IMR-90 (cell line): ENCODE measurements at regions not wholly inside any gene's neighbourhood (a gene's known extent, or its start where the extent isn't known, plus 50 kb on each side); places are given as distances from the start of the nearest gene placed in this dataset.

ENCODE experiments used
- ATAC-seq: fragments of 200-7000 bp; cut with Tn5 transposase; 2 replicates; pipeline ENCODE4 v1.9.1; 2020; ENCODE audit warnings: low read depth, mild to moderate bottlenecking, moderate library complexity
- BruUV-seq: library from RNA; stranded (reverse); fragments of 400-500 nt; replicated peaks from 2 replicates; lab custom pipeline; 2021; lab: Mats Ljungman, UMichigan
- CTCF ChIA-PET: fragments of 300-600 bp; formaldehyde crosslinking; extraction: SDS; loops from one replicate; lab custom pipeline; 2021; ENCODE audit warnings: antibody characterized with exemption; lab: Yijun Ruan, JAX
- POLR2A ChIA-PET: fragments of 300-600 bp; sonication (Branson Sonifier 250); formaldehyde crosslinking; loops from one replicate; lab custom pipeline; 2022; ENCODE audit warnings: antibody characterized with exemption; ENCODE audit not compliant: unreplicated experiment; lab: Charles Lee
- DNase-seq: peaks from one replicate; pipeline ENCODE4 v3.0.0; 2013
- H2AFZ ChIP-seq: replicated peaks from 2 replicates; pipeline ENCODE3; 2013; ENCODE audit warnings: low read length, mild to moderate bottlenecking; ENCODE audit not compliant: poor library complexity
- H2AK5ac ChIP-seq: 2 replicates; pipeline ENCODE4 v1.6.1; 2013; ENCODE audit warnings: low read depth, low read length, inconsistent platforms
- H2AK9ac ChIP-seq: replicated peaks from 2 replicates; pipeline ENCODE3; 2013; ENCODE audit warnings: mild to moderate bottlenecking, low read depth, low read length, moderate library complexity; ENCODE audit not compliant: poor library complexity
- H2BK120ac ChIP-seq: 2 replicates; pipeline ENCODE4 v1.6.1; 2013; ENCODE audit warnings: low read depth, low read length, inconsistent platforms
- H2BK15ac ChIP-seq: 3 replicates; pipeline ENCODE4 v1.6.1; 2013; ENCODE audit warnings: low read depth, low read length, inconsistent platforms
- H2BK20ac ChIP-seq: 2 replicates; pipeline ENCODE4 v1.6.1; 2013; ENCODE audit warnings: low read depth, mild to moderate bottlenecking, inconsistent platforms, low read length, moderate library complexity
- H2BK5ac ChIP-seq: 2 replicates; pipeline ENCODE4 v1.6.1; 2013; ENCODE audit warnings: mild to moderate bottlenecking, low read depth, low read length, inconsistent platforms; ENCODE audit not compliant: poor library complexity, severe bottlenecking
- H3K14ac ChIP-seq: replicated peaks from 2 replicates; pipeline ENCODE4 v1.6.1; 2013; ENCODE audit warnings: low read depth, low read length, inconsistent platforms
- H3K18ac ChIP-seq: 2 replicates; pipeline ENCODE4 v1.6.1; 2013; ENCODE audit warnings: low read depth, low read length, control low read depth
- H3K23ac ChIP-seq: 2 replicates; pipeline ENCODE4 v1.6.1; 2013; ENCODE audit warnings: low read depth, low read length, inconsistent platforms
- H3K27ac ChIP-seq: 2 replicates; pipeline ENCODE4 v1.5.1; 2013; ENCODE audit warnings: mild to moderate bottlenecking, control low read depth, low read length; ENCODE audit not compliant: insufficient read depth
- H3K27me3 ChIP-seq: 2 replicates; pipeline ENCODE4 v1.6.1; 2013; ENCODE audit warnings: low read length; ENCODE audit not compliant: control insufficient read depth, insufficient read depth
- H3K36me3 ChIP-seq: 2 replicates; pipeline ENCODE4 v1.6.1; 2013; ENCODE audit warnings: low read length, mixed read lengths; ENCODE audit not compliant: control insufficient read depth, insufficient read depth
- H3K4ac ChIP-seq: 2 replicates; pipeline ENCODE4 v1.6.1; 2013; ENCODE audit warnings: low read depth, low read length, inconsistent platforms
- H3K4me1 ChIP-seq: 2 replicates; pipeline ENCODE4 v1.6.1; 2013; ENCODE audit warnings: low read length, mixed read lengths; ENCODE audit not compliant: control insufficient read depth, insufficient read depth
- H3K4me2 ChIP-seq: 2 replicates; pipeline ENCODE4 v1.6.1; 2013; ENCODE audit warnings: low read depth, mild to moderate bottlenecking, control low read depth, low read length, moderate library complexity
- H3K4me3 ChIP-seq: 2 replicates; pipeline ENCODE4 v1.5.1; 2013; ENCODE audit warnings: low read depth, mild to moderate bottlenecking, control low read depth, low read length, moderate library complexity; ENCODE audit not compliant: insufficient read depth
- H3K56ac ChIP-seq: 2 replicates; pipeline ENCODE4 v1.6.1; 2013; ENCODE audit warnings: low read length, inconsistent platforms; ENCODE audit not compliant: insufficient read depth; ENCODE audit errors: extremely low read depth
- H3K79me1 ChIP-seq, 2 experiments: 2 replicates each; pipeline ENCODE4 v1.6.1; 2013; ENCODE audit warnings: low read length in 2 of 2, inconsistent platforms in 1 of 2, low read depth in 1 of 2
- H3K9ac ChIP-seq: 2 replicates; pipeline ENCODE4 v1.6.1; 2013; ENCODE audit warnings: low read depth, low read length, control low read depth
- H3K9me1 ChIP-seq: 2 replicates; pipeline ENCODE4 v1.6.1; 2013; ENCODE audit warnings: low read length, inconsistent platforms; ENCODE audit not compliant: insufficient read depth
- H3K9me3 ChIP-seq: 2 replicates; pipeline ENCODE4 v1.6.1; 2013; ENCODE audit warnings: low read length; ENCODE audit not compliant: control insufficient read depth, insufficient read depth
- H4K20me1 ChIP-seq: 2 replicates; pipeline ENCODE4 v1.6.1; 2013; ENCODE audit warnings: low read length, inconsistent platforms; ENCODE audit not compliant: insufficient read depth
- H4K5ac ChIP-seq: 2 replicates; pipeline ENCODE4 v1.6.1; 2013; ENCODE audit warnings: mild to moderate bottlenecking, low read depth, low read length, control low read depth
- H4K8ac ChIP-seq, 2 experiments: 2 replicates each; pipeline ENCODE4 v1.6.1; 2013; ENCODE audit warnings: low read depth in 2 of 2, low read length in 2 of 2, control low read depth in 1 of 2, inconsistent platforms in 1 of 2
- H4K91ac ChIP-seq: 2 replicates; pipeline ENCODE4 v1.6.1; 2013; ENCODE audit warnings: low read depth, low read length, inconsistent platforms; ENCODE audit not compliant: insufficient read depth
- CHD1 ChIP-seq: IDR thresholded peaks from 2 replicates; pipeline ENCODE4 v1.6.1; 2012; ENCODE audit warnings: low read depth, low read length, improper control_type of control experiment
- SMC3 ChIP-seq: fragments of 150-350 bp; IDR thresholded peaks from 2 replicates; pipeline ENCODE4 v1.6.1; 2016; ENCODE audit warnings: low read depth, mild to moderate bottlenecking, antibody characterized with exemption, low read length, moderate library complexity
- WGBS, 2 experiments: methylation state at CpG; one replicate each; pipeline versions ENCODE4 v1.1.5 to v1.1.7; 2013; ENCODE audit warnings: missing lambda C conversion rate in 2 of 2; ENCODE audit not compliant: insufficient read length in 1 of 2; ENCODE audit errors: extremely low coverage in 2 of 2; 5-methylcytosine and 5-hydroxymethylcytosine counted together
- dilution Hi-C: fragments of 300-500 bp; cut with HindIII; formaldehyde crosslinking; loops from one replicate; pipeline ENCODE4 v1.14.3; 2018; ENCODE audit warnings: low sequenced_read_pairs; ENCODE audit not compliant: unreplicated experiment
- in situ Hi-C: fragments of 300-500 bp; cut with MboI; formaldehyde crosslinking; loops from 3 replicates; pipeline ENCODE4 v1.14.3; 2019; ENCODE audit warnings: low sequenced_read_pairs, inconsistent platforms, mixed read lengths
- intact Hi-C: fragments of 100-400 bp; cut with micrococcal nuclease; formaldehyde crosslinking; loops from 2 replicates; pipeline ENCODE4 v1.10.0; 2022

GRCh38 chr6:88476388-88476787, 310.2 kb upstream of the CNR1 start:
- no peak overlapping the region for H3K4ac ChIP-seq
- no peaks in the 10 kb centered on the region for H3K36me3 ChIP-seq
- H3K18ac ChIP-seq: no peak overlapping the region
- H2BK15ac ChIP-seq: no peak overlapping the region
- no TSS peak for BruUV-seq
- H4K8ac ChIP-seq: no peak overlapping the region
- no peaks in the 10 kb centered on the region for H4K20me1 ChIP-seq
- H3K9me1 ChIP-seq: no peaks in the 10 kb centered on the region
- DNase-seq (no peak), ATAC-seq (no peak)
- no peak for TF ChIP-seq SMC3
- TF ChIP-seq CHD1: no peak
- dilution Hi-C loops: no loop called here
- H2BK20ac ChIP-seq: no peak overlapping the region
- WGBS, 2 experiments: no CpG with 5 or more reads among the region's 2 CpGs
- H2BK120ac ChIP-seq: no peak overlapping the region
- H4K91ac ChIP-seq: no peak overlapping the region
- no peak overlapping the region for H3K9ac ChIP-seq
- H2BK5ac ChIP-seq: no peak overlapping the region
- H3K9me3 ChIP-seq: peaks cover 8% of the 10 kb centered on the region; the same call in 1 of the 2 replicates
- in situ Hi-C loops: no loop called here
- no peak overlapping the region for H3K14ac ChIP-seq
- H2AK5ac ChIP-seq: no peak overlapping the region
- no peaks in the 10 kb centered on the region for H3K79me1 ChIP-seq
- H3K4me1 ChIP-seq: no peaks in the 10 kb centered on the region
- no peak overlapping the region for H3K4me3 ChIP-seq
- H3K56ac ChIP-seq: no peak overlapping the region
- no peak overlapping the region for H2AFZ ChIP-seq
- CTCF ChIA-PET: interaction anchor here (0.6 kb wide), 1 partner anchor 1154 kb away, joined by 3 read pairs; no protein-coding TSS in a partner anchor
- H2AK9ac ChIP-seq: no peak overlapping the region
- H4K5ac ChIP-seq: no peak overlapping the region
- no peak overlapping the region for H3K23ac ChIP-seq
- no peaks in the 10 kb centered on the region for H3K27me3 ChIP-seq
- POLR2A ChIA-PET: no interaction called here
- no peak overlapping the region for H3K27ac ChIP-seq
- no peak overlapping the region for H3K4me2 ChIP-seq
- intact Hi-C loops: no loop called here
